Activated B cell treated with CpG ODN at 0.5 μM for 24 hours (primary cell): ENCODE measurements at regions not wholly inside any gene's neighbourhood (a gene's known extent, or its start where the extent isn't known, plus 50 kb on each side); places are given as distances from the start of the nearest gene placed in this dataset.

Experiments
- ATAC-seq: fragments of 200-7000 bp; cut with Tn5 transposase; one replicate; pipeline ENCODE4 v1.10.0; 2021; ENCODE audit warnings: low read depth, mild to moderate bottlenecking, moderate library complexity
- CTCF ChIA-PET: fragments of 350-600 bp; sonication (Branson Sonifier 250); formaldehyde crosslinking; loops from one replicate; lab custom pipeline; 2021; ENCODE audit warnings: antibody characterized with exemption; lab: Charles Lee
- POLR2A ChIA-PET: fragments of 350-600 bp; sonication (Branson Sonifier 250); formaldehyde crosslinking; loops from one replicate; lab custom pipeline; 2021; ENCODE audit warnings: antibody characterized with exemption; lab: Charles Lee
- DNase-seq: peaks from one replicate; pipeline ENCODE4 v3.0.0; 2022
- H3K27ac Mint-ChIP-seq: one replicate; pipeline ENCODE4 v1.8.0; 2020; ENCODE audit warnings: mixed read lengths
- H3K27me3 Mint-ChIP-seq: one replicate; pipeline ENCODE4 v1.8.0; 2021; ENCODE audit warnings: mixed read lengths
- H3K36me3 Mint-ChIP-seq: one replicate; pipeline ENCODE4 v1.8.0; 2021; ENCODE audit warnings: low read depth, mixed read lengths
- H3K4me1 Mint-ChIP-seq: one replicate; pipeline ENCODE4 v1.8.0; 2021; ENCODE audit warnings: mixed read lengths
- H3K4me3 Mint-ChIP-seq: one replicate; pipeline ENCODE4 v1.8.0; 2020; ENCODE audit warnings: mild to moderate bottlenecking, mixed read lengths
- H3K9me3 Mint-ChIP-seq: one replicate; pipeline ENCODE4 v1.8.0; 2020; ENCODE audit warnings: mixed read lengths
- CTCF ChIP-seq: fragments of 200-600 bp; IDR thresholded peaks from one replicate; pipeline ENCODE4 v1.8.0; 2022; ENCODE audit warnings: antibody characterized with exemption, mild to moderate bottlenecking
- intact Hi-C: fragments of 100-400 bp; cut with micrococcal nuclease; formaldehyde crosslinking; loops from one replicate; pipeline ENCODE4 v1.15.1; 2024

- intact Hi-C loops: no loop called here
- ChIA-PET POLR2A (no interaction called here), CTCF (no interaction called here)
- Mint-ChIP-seq H3K27me3 (no peaks in the 10 kb centered on the region), H3K27ac (no peak overlapping the region), H3K4me3 (no peak overlapping the region), H3K36me3 (no peaks in the 10 kb centered on the region), H3K9me3 (peaks cover 18% of the 10 kb centered on the region), H3K4me1 (no peaks in the 10 kb centered on the region)
- no peak for DNase-seq
- no peak for TF ChIP-seq CTCF
- ATAC-seq: no peak
Observed at GRCh38 chr16:5442986-5443385, 345.4 kb upstream of the EEF2KMT start.

GRCh38 chr16:5442054-5442453 lies 344.5 kb upstream of the EEF2KMT start:
- POLR2A ChIA-PET: no interaction called here
- DNase-seq: no peak
- no peaks in the 10 kb centered on the region for H3K36me3 Mint-ChIP-seq
- H3K27ac Mint-ChIP-seq: no peak overlapping the region
- no peak overlapping the region for H3K4me3 Mint-ChIP-seq
- intact Hi-C loops: no loop called here
- CTCF ChIA-PET: no interaction called here
- no peaks in the 10 kb centered on the region for H3K4me1 Mint-ChIP-seq
- H3K9me3 Mint-ChIP-seq: peaks cover 17% of the 10 kb centered on the region
- TF ChIP-seq CTCF: no peak
- no peaks in the 10 kb centered on the region for H3K27me3 Mint-ChIP-seq
- no peak for ATAC-seq

- ChIA-PET POLR2A (no interaction called here), CTCF (no interaction called here)
- no peaks in the 10 kb centered on the region for H3K27me3 Mint-ChIP-seq
- H3K4me1 Mint-ChIP-seq: no peaks in the 10 kb centered on the region
- ATAC-seq: no peak
- no peak for TF ChIP-seq CTCF
- intact Hi-C loops: no loop called here
- no peaks in the 10 kb centered on the region for H3K36me3 Mint-ChIP-seq
- no peak for DNase-seq
- no peak overlapping the region for H3K27ac Mint-ChIP-seq
- H3K4me3 Mint-ChIP-seq: no peak overlapping the region
- H3K9me3 Mint-ChIP-seq: peaks cover 17% of the 10 kb centered on the region
Observed at GRCh38 chr16:5438591-5438990, 341.0 kb upstream of the EEF2KMT start.

- H3K4me1 Mint-ChIP-seq: no peaks in the 10 kb centered on the region
- CTCF ChIA-PET: no interaction called here
- no peak for DNase-seq
- no peaks in the 10 kb centered on the region for H3K9me3 Mint-ChIP-seq
- intact Hi-C loops: no loop called here
- TF ChIP-seq CTCF: no peak
- H3K36me3 Mint-ChIP-seq: no peaks in the 10 kb centered on the region
- POLR2A ChIA-PET: no interaction called here
- no peaks in the 10 kb centered on the region for H3K27me3 Mint-ChIP-seq
- ATAC-seq: no peak
- H3K27ac Mint-ChIP-seq: no peak overlapping the region
- H3K4me3 Mint-ChIP-seq: no peak overlapping the region
Observed at GRCh38 chr16:5433587-5433986, 336.0 kb upstream of the EEF2KMT start.

GRCh38 chr16:5432166-5432565 lies 334.6 kb upstream of the EEF2KMT start:
- ATAC-seq (no peak), DNase-seq (no peak)
- POLR2A ChIA-PET: no interaction called here
- Mint-ChIP-seq H3K4me3 (no peak overlapping the region), H3K4me1 (no peaks in the 10 kb centered on the region), H3K9me3 (no peaks in the 10 kb centered on the region), H3K27me3 (peaks cover 2% of the 10 kb centered on the region), H3K36me3 (no peaks in the 10 kb centered on the region), H3K27ac (no peak overlapping the region)
- intact Hi-C loops: no loop called here
- TF ChIP-seq CTCF: no peak
- CTCF ChIA-PET: no interaction called here
